ENCODE measurements at regions not wholly inside any gene's neighbourhood (a gene's known extent, or its start where the extent isn't known, plus 50 kb on each side); places are given as distances from the start of the nearest gene placed in this dataset.

DNA sequence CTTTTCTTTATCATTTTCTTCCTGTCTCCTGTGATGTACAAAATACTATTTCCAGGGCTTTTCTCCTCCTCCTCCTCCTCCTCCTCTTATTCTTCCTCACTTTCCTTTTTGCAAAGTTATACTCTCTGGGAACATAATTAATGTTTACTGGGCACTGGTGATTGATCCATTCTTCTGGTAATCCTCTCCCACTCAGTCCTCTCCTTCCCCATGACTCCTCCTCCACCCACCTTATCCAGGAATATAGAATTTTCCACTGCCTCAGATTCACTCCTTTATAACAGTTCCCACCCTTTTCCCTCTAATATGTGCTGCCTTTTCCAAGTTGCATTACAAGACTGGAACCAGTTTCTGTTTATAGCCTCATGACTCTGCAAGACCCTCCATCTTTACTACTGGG is 62.5 kb upstream of the IYD start:
- TF ChIP-seq POLR2AphosphoS5 (IDR thresholded peaks at IDR 0.05; ENCODE audit: low read depth, low read length), result no peak
- TF ChIP-seq, protein P1, sequence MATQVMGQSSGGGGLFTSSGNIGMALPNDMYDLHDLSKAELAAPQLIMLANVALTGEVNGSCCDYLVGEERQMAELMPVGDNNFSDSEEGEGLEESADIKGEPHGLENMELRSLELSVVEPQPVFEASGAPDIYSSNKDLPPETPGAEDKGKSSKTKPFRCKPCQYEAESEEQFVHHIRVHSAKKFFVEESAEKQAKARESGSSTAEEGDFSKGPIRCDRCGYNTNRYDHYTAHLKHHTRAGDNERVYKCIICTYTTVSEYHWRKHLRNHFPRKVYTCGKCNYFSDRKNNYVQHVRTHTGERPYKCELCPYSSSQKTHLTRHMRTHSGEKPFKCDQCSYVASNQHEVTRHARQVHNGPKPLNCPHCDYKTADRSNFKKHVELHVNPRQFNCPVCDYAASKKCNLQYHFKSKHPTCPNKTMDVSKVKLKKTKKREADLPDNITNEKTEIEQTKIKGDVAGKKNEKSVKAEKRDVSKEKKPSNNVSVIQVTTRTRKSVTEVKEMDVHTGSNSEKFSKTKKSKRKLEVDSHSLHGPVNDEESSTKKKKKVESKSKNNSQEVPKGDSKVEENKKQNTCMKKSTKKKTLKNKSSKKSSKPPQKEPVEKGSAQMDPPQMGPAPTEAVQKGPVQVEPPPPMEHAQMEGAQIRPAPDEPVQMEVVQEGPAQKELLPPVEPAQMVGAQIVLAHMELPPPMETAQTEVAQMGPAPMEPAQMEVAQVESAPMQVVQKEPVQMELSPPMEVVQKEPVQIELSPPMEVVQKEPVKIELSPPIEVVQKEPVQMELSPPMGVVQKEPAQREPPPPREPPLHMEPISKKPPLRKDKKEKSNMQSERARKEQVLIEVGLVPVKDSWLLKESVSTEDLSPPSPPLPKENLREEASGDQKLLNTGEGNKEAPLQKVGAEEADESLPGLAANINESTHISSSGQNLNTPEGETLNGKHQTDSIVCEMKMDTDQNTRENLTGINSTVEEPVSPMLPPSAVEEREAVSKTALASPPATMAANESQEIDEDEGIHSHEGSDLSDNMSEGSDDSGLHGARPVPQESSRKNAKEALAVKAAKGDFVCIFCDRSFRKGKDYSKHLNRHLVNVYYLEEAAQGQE (IDR thresholded peaks at IDR 0.05; ENCODE audit: insufficient read depth in 1 of 2, low read depth in 2 of 2, low read length in 2 of 2), result no peak

Data from PFSK-1 (cell line).